ENCODE measurements at regions not wholly inside any gene's neighbourhood (a gene's known extent, or its start where the extent isn't known, plus 50 kb on each side); places are given as distances from the start of the nearest gene placed in this dataset.

GRCh38 chr7:125468855-125469174 lies 539.2 kb upstream of the POT1 start:
- TF ChIP-seq CTCF (IDR thresholded peaks at IDR 0.05) = no peak
- no peak overlapping the region for H3K27ac ChIP-seq (ENCODE audit: low read depth in 1 of 2, low read length in 2 of 2)
- H3K9me3 Mint-ChIP-seq = peaks cover 0 to 7% (median 4%) of the 10 kb centered on the region in 7 donors

GRCh38 chr7:125467996-125468854 lies 538.6 kb upstream of the POT1 start:
- peaks cover 0 to 1% (median 0%) of the 10 kb centered on the region in 3 donors for H3K27me3 Mint-ChIP-seq (ENCODE audit: low read depth in 3 of 3)
- Histone ChIP-seq H3K4me2 (replicated peaks; ENCODE audit: extremely low read depth, low read length, poor library complexity, severe bottlenecking) (no peak overlapping the region), H3K4me1 (ENCODE audit: control insufficient read depth in 1 of 2, insufficient read depth in 2 of 2, low read length in 2 of 2) (no peaks in the 10 kb centered on the region), H3K27me3 (ENCODE audit: control insufficient read depth in 2 of 2, insufficient read depth in 2 of 2, low read length in 2 of 2) (no peaks in the 10 kb centered on the region), H3K36me3 (replicated peaks in 1 of 2; ENCODE audit: control insufficient read depth in 1 of 2, insufficient read depth in 2 of 2, low read length in 2 of 2) (no peaks in the 10 kb centered on the region), H2AFZ (ENCODE audit: insufficient read depth, low read depth, low read length, poor library complexity, severe bottlenecking) (no peak overlapping the region), H4K20me1 (ENCODE audit: insufficient read depth, low read length) (no peaks in the 10 kb centered on the region), H3K27ac (ENCODE audit: low read depth in 1 of 2, low read length in 2 of 2) (no peak overlapping the region), H3K9me3 (replicated peaks in 1 of 2; ENCODE audit: control insufficient read depth in 1 of 2, insufficient read depth in 1 of 2, low read length in 2 of 2) (peaks cover 0 to 16% of the 10 kb centered on the region in 2 donors), H3K9ac (ENCODE audit: insufficient read depth, low read length, poor library complexity, severe bottlenecking) (no peak overlapping the region), H3K4me3 (replicated peaks in 1 of 3; ENCODE audit: low read depth in 2 of 3, low read length in 3 of 3) (no peak overlapping the region), H3K79me2 (ENCODE audit: insufficient read depth, low read length) (no peaks in the 10 kb centered on the region)
- H3K9me3 Mint-ChIP-seq = peaks cover 0 to 7% (median 4%) of the 10 kb centered on the region in 7 donors
- intact Hi-C loops (cut with micrococcal nuclease) = no loop called here
- WGBS (ENCODE audit: insufficient coverage) = 90% methylated on average over 11 of the region's 17 CpGs
- no peaks in the 10 kb centered on the region for H3K4me1 Mint-ChIP-seq
- DNase-seq = no peak
- TF ChIP-seq CTCF (IDR thresholded peaks at IDR 0.05) = no peak
- H3K4me3 Mint-ChIP-seq = no peak overlapping the region
- no peak overlapping the region for H3K27ac Mint-ChIP-seq
- no peaks in the 10 kb centered on the region for H3K36me3 Mint-ChIP-seq

More at GRCh38 chr7:125468855-125469174, 539.2 kb upstream of the POT1 start:
- peaks cover 0 to 16% of the 10 kb centered on the region in 2 donors for H3K9me3 ChIP-seq (replicated peaks in 1 of 2; ENCODE audit: control insufficient read depth in 1 of 2, insufficient read depth in 1 of 2, low read length in 2 of 2)
- no peak overlapping the region for H3K4me3 Mint-ChIP-seq
- no peak overlapping the region for H3K4me2 ChIP-seq (replicated peaks; ENCODE audit: extremely low read depth, low read length, poor library complexity, severe bottlenecking)
- intact Hi-C loops (cut with micrococcal nuclease) = no loop called here
- H3K27me3 Mint-ChIP-seq (ENCODE audit: low read depth in 3 of 3) = peaks cover 0 to 1% (median 0%) of the 10 kb centered on the region in 3 donors
- no peaks in the 10 kb centered on the region for H3K36me3 Mint-ChIP-seq
- no peaks in the 10 kb centered on the region for H3K4me1 Mint-ChIP-seq
- H2AFZ ChIP-seq (ENCODE audit: insufficient read depth, low read depth, low read length, poor library complexity, severe bottlenecking) = no peak overlapping the region
- WGBS (ENCODE audit: insufficient coverage) = 82% methylated on average over 5 of the region's 16 CpGs
- H3K4me1 ChIP-seq (ENCODE audit: control insufficient read depth in 1 of 2, insufficient read depth in 2 of 2, low read length in 2 of 2) = no peaks in the 10 kb centered on the region
- no peaks in the 10 kb centered on the region for H4K20me1 ChIP-seq (ENCODE audit: insufficient read depth, low read length)
- H3K27me3 ChIP-seq (ENCODE audit: control insufficient read depth in 2 of 2, insufficient read depth in 2 of 2, low read length in 2 of 2) = no peaks in the 10 kb centered on the region
- DNase-seq = no peak
- H3K9ac ChIP-seq (ENCODE audit: insufficient read depth, low read length, poor library complexity, severe bottlenecking) = no peak overlapping the region
- no peak overlapping the region for H3K4me3 ChIP-seq (replicated peaks in 1 of 3; ENCODE audit: low read depth in 2 of 3, low read length in 3 of 3)
- H3K36me3 ChIP-seq (replicated peaks in 1 of 2; ENCODE audit: control insufficient read depth in 1 of 2, insufficient read depth in 2 of 2, low read length in 2 of 2) = no peaks in the 10 kb centered on the region
- no peak overlapping the region for H3K27ac Mint-ChIP-seq
- no peaks in the 10 kb centered on the region for H3K79me2 ChIP-seq (ENCODE audit: insufficient read depth, low read length)

Data from CD14-positive monocyte (primary cell).